ENCODE measurements at regions not wholly inside any gene's neighbourhood (a gene's known extent, or its start where the extent isn't known, plus 50 kb on each side); places are given as distances from the start of the nearest gene placed in this dataset.

GRCh38 chr13:109858319-109858718, 71.9 kb upstream of the IRS2 start:
- TF ChIP-seq CTCF (IDR thresholded peaks at IDR 0.05; ENCODE audit: low read depth, low read length, missing control alignments), result no peak
- DNase-seq (ENCODE audit: extremely low read depth, low read depth), result no peak
- H3K4me3 ChIP-seq (replicated peaks; ENCODE audit: low read depth, low read length), result no peak overlapping the region

GRCh38 chr13:109857803-109858202, 71.4 kb upstream of the IRS2 start:
- DNase-seq (ENCODE audit: extremely low read depth, low read depth), result no peak

DNA sequence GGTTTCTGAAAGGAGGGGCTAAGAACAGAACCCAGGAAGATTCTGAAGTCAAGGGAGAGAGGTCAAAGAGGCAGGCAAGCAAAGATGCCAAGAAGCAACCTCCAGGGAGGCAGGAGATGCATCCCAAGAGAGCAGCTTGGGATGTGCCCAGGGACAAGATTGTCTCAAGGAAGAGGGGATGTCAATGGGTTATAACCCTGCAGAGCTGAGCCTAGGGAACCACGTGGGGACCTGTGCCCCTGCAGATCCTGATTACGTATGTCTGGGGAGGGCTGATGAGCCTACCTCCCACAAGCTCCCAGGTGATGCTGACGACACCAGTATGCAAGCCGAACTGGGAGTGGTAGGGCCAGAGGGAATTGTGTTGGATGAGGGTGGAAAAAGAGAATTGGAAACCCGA, 70.9 kb upstream of the IRS2 start:
- DNase-seq (ENCODE audit: extremely low read depth, low read depth), result no peak
- no peak for TF ChIP-seq CTCF (IDR thresholded peaks at IDR 0.05; ENCODE audit: low read depth, low read length, missing control alignments)
- no peak overlapping the region for H3K4me3 ChIP-seq (replicated peaks; ENCODE audit: low read depth, low read length)

More at GRCh38 chr13:109857803-109858202, 71.4 kb upstream of the IRS2 start:
- H3K4me3 ChIP-seq (replicated peaks; ENCODE audit: low read depth, low read length), result no peak overlapping the region
- no peak for TF ChIP-seq CTCF (IDR thresholded peaks at IDR 0.05; ENCODE audit: low read depth, low read length, missing control alignments)

GRCh38 chr13:109856350-109856749, 70.0 kb upstream of the IRS2 start:
- TF ChIP-seq CTCF (IDR thresholded peaks at IDR 0.05; ENCODE audit: low read depth, low read length, missing control alignments), result no peak
- H3K4me3 ChIP-seq (replicated peaks; ENCODE audit: low read depth, low read length), result no peak overlapping the region
- DNase-seq (ENCODE audit: extremely low read depth, low read depth), result no peak

DNA sequence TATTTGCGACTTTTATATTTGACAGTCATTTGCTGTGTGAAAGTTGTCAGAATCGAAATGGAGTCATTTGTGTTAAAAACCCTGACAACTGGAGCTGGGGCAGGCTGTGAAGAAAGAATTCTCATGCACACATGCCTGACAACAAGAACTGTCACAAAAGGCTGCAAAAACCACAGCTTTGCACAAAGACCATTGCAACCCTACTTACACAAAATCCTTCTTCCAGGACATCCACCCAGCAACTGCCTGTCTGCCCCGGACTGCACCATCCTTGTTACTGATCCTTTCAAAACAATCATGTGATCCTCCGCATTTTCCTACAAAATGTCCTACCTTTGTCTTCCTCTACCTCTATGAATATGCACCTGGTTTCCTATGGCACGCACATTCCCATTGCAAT, 66.8 kb upstream of the IRS2 start:
- no peak for DNase-seq (ENCODE audit: extremely low read depth, low read depth)
- TF ChIP-seq CTCF (IDR thresholded peaks at IDR 0.05; ENCODE audit: low read depth, low read length, missing control alignments), result no peak
- no peak overlapping the region for H3K4me3 ChIP-seq (replicated peaks; ENCODE audit: low read depth, low read length)

- TF ChIP-seq CTCF (IDR thresholded peaks at IDR 0.05; ENCODE audit: low read depth, low read length, missing control alignments), result no peak
- no peak overlapping the region for H3K4me3 ChIP-seq (replicated peaks; ENCODE audit: low read depth, low read length)
- DNase-seq (ENCODE audit: extremely low read depth, low read depth), result no peak
Measured at GRCh38 chr13:109846185-109846584, 59.8 kb upstream of the IRS2 start.

GRCh38 chr13:109844396-109844795, 58.0 kb upstream of the IRS2 start:
- H3K4me3 ChIP-seq (replicated peaks; ENCODE audit: low read depth, low read length), result no peak overlapping the region
- no peak for TF ChIP-seq CTCF (IDR thresholded peaks at IDR 0.05; ENCODE audit: low read depth, low read length, missing control alignments)
- peak; percentile 50 for DNase-seq (ENCODE audit: extremely low read depth, low read depth)
